WTC11 (cell line): ENCODE measurements at regions not wholly inside any gene's neighbourhood (a gene's known extent, or its start where the extent isn't known, plus 50 kb on each side); places are given as distances from the start of the nearest gene placed in this dataset.

ENCODE experiments used
- ATAC-seq: fragments of 200-7000 bp; cut with Tn5 transposase; 2 replicates; pipeline ENCODE4 v1.10.0; 2021; ENCODE audit warnings: mild to moderate bottlenecking, moderate library complexity
- CTCF ChIA-PET: fragments of 300-600 bp; sonication (Branson Sonifier 250); formaldehyde crosslinking; loops from one replicate; lab custom pipeline; 2021; ENCODE audit warnings: antibody characterized with exemption; lab: Charles Lee
- POLR2A ChIA-PET: fragments of 350-600 bp; sonication (Branson Sonifier 250); formaldehyde crosslinking; loops from one replicate; lab custom pipeline; 2021; ENCODE audit warnings: antibody characterized with exemption; lab: Charles Lee
- DNase-seq: peaks from one replicate; pipeline ENCODE4 v3.0.0; 2021; ENCODE audit warnings: low spot score
- H3K27ac Mint-ChIP-seq: 2 replicates; pipeline ENCODE4 v1.8.0; 2021; ENCODE audit warnings: mixed read lengths
- H3K27me3 Mint-ChIP-seq: 2 replicates; pipeline ENCODE4 v1.8.0; 2021; ENCODE audit warnings: low read depth, mild to moderate bottlenecking, moderate library complexity, mixed read lengths
- H3K36me3 Mint-ChIP-seq: 2 replicates; pipeline ENCODE4 v1.8.0; 2021; ENCODE audit warnings: mixed read lengths
- H3K4me1 Mint-ChIP-seq: 2 replicates; pipeline ENCODE4 v1.8.0; 2022; ENCODE audit warnings: mixed read lengths
- H3K4me3 Mint-ChIP-seq: 2 replicates; pipeline ENCODE4 v1.8.0; 2021; ENCODE audit warnings: mild to moderate bottlenecking, moderate library complexity, mixed read lengths
- H3K9me3 Mint-ChIP-seq: 2 replicates; pipeline ENCODE4 v1.8.0; 2021; ENCODE audit warnings: mixed read lengths
- ATF1 ChIP-seq: sonication (generic); formaldehyde crosslinking; IDR thresholded peaks from 2 replicates; pipeline ENCODE4 v1.8.1; 2023; ENCODE audit warnings: mild to moderate bottlenecking, moderate library complexity, missing genetic modification reagents
- CREB1 ChIP-seq: sonication (generic); formaldehyde crosslinking; IDR thresholded peaks from 2 replicates; pipeline ENCODE4 v1.8.0; 2023; ENCODE audit warnings: mild to moderate bottlenecking, missing genetic modification reagents
- ELF4 ChIP-seq: sonication (generic); formaldehyde crosslinking; IDR thresholded peaks from 2 replicates; pipeline ENCODE4 v1.8.1; 2022; ENCODE audit warnings: low read depth, mild to moderate bottlenecking, moderate library complexity, missing genetic modification reagents
- EMX1 ChIP-seq: fragments of 250-450 bp; sonication (Bioruptor Pico); IDR thresholded peaks from 2 replicates; pipeline ENCODE4 v1.8.0; 2021; ENCODE audit warnings: mild to moderate bottlenecking
- FOXJ3 ChIP-seq: sonication (generic); formaldehyde crosslinking; IDR thresholded peaks from 2 replicates; pipeline ENCODE4 v1.9.0; 2021; ENCODE audit warnings: missing genetic modification reagents, mild to moderate bottlenecking, borderline replicate concordance
- FOXK1 ChIP-seq: sonication (generic); formaldehyde crosslinking; IDR thresholded peaks from 2 replicates; pipeline ENCODE4 v1.8.0; 2022; ENCODE audit warnings: mild to moderate bottlenecking, moderate library complexity, missing genetic modification reagents
- IRF2 ChIP-seq: sonication (generic); formaldehyde crosslinking; IDR thresholded peaks from 2 replicates; pipeline ENCODE4 v1.8.0; 2022; ENCODE audit warnings: low read depth, missing genetic modification reagents, borderline replicate concordance
- JUN ChIP-seq: sonication (generic); formaldehyde crosslinking; IDR thresholded peaks from 2 replicates; pipeline ENCODE4 v1.8.0; 2023; ENCODE audit warnings: mild to moderate bottlenecking, missing genetic modification reagents
- NR2C2 ChIP-seq: sonication (generic); formaldehyde crosslinking; IDR thresholded peaks from 2 replicates; pipeline ENCODE4 v1.8.0; 2022; ENCODE audit warnings: mild to moderate bottlenecking, missing genetic modification reagents
- PRRX2 ChIP-seq: fragments of 250-450 bp; sonication (Bioruptor Pico); IDR thresholded peaks from 2 replicates; pipeline ENCODE4 v1.8.0; 2021; ENCODE audit warnings: mild to moderate bottlenecking
- SMAD3 ChIP-seq: sonication (generic); formaldehyde crosslinking; IDR thresholded peaks from 2 replicates; pipeline ENCODE4 v1.8.0; 2022; ENCODE audit warnings: missing genetic modification reagents, mild to moderate bottlenecking, borderline replicate concordance
- TP53 ChIP-seq: sonication (generic); formaldehyde crosslinking; IDR thresholded peaks from 2 replicates; pipeline ENCODE4 v1.8.1; 2023; ENCODE audit warnings: mild to moderate bottlenecking, missing genetic modification reagents
- ZNF263 ChIP-seq: sonication (generic); formaldehyde crosslinking; IDR thresholded peaks from 2 replicates; pipeline ENCODE4 v1.8.1; 2022; ENCODE audit warnings: low read depth, mild to moderate bottlenecking, moderate library complexity, missing genetic modification reagents
- ZNF416 ChIP-seq: fragments of 250-450 bp; sonication (Bioruptor Pico); IDR thresholded peaks from 2 replicates; pipeline ENCODE4 v1.9.0; 2021; ENCODE audit warnings: mild to moderate bottlenecking, inconsistent platforms
- TF ChIP-seq, protein P1 (sequence below): sonication (generic); formaldehyde crosslinking; IDR thresholded peaks from 2 replicates; pipeline ENCODE4 v1.8.1; 2023; ENCODE audit warnings: mild to moderate bottlenecking, missing genetic modification reagents
- TF ChIP-seq, protein P2 (sequence below): fragments of 250-450 bp; sonication (Bioruptor Pico); conservative IDR thresholded peaks from 2 replicates; pipeline ENCODE4 v1.9.0; 2021; ENCODE audit warnings: mild to moderate bottlenecking
- TF ChIP-seq, protein P3 (sequence below): sonication (generic); formaldehyde crosslinking; IDR thresholded peaks from 2 replicates; pipeline ENCODE4 v1.8.0; 2022; ENCODE audit warnings: mild to moderate bottlenecking, missing genetic modification reagents
- TF ChIP-seq, protein P4 (sequence below): sonication (generic); formaldehyde crosslinking; IDR thresholded peaks from 2 replicates; pipeline ENCODE4 v1.8.1; 2023; ENCODE audit warnings: mild to moderate bottlenecking, missing genetic modification reagents, moderate library complexity
- TF ChIP-seq, protein P5 (sequence below): sonication (generic); formaldehyde crosslinking; IDR thresholded peaks from 2 replicates; pipeline ENCODE4 v1.8.1; 2022; ENCODE audit warnings: mild to moderate bottlenecking, missing genetic modification reagents, moderate library complexity, borderline replicate concordance
- TF ChIP-seq, protein P6 (sequence below): sonication (generic); formaldehyde crosslinking; IDR thresholded peaks from 2 replicates; pipeline ENCODE4 v1.8.0; 2023; ENCODE audit warnings: mild to moderate bottlenecking, missing genetic modification reagents
- TF ChIP-seq, protein P7 (sequence below): fragments of 250-450 bp; sonication (Bioruptor Pico); IDR thresholded peaks from 2 replicates; pipeline ENCODE4 v2.1.2; 2022; ENCODE audit warnings: mild to moderate bottlenecking, moderate library complexity
- TF ChIP-seq, protein P8 (sequence below): fragments of 250-450 bp; sonication (Bioruptor Pico); IDR thresholded peaks from 2 replicates; pipeline ENCODE4 v1.9.0; 2021; ENCODE audit warnings: moderate library complexity, mild to moderate bottlenecking, inconsistent platforms, borderline replicate concordance

DNA sequence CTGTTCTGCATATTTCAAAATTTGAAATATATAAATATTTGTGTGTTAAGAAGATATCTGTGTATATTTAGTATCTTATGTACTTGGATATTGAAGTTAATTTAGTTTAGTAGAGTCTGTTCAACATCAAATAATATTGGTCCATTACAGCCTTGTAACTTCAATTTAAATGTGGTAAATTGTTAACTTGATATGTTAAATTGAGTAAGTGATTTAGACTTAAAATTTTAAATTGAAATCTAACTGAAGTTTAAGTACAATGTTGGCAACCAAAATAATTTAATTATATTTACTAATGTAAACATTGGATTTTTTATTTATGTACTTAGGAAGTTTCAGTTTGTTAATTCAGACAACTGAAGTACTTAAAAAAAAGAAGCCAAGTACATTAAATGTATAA, 343.9 kb upstream of the DNAJC19 start:
- Mint-ChIP-seq H3K4me1 (no peaks in the 10 kb centered on the region), H3K27me3 (no peaks in the 10 kb centered on the region), H3K27ac (no peak overlapping the region), H3K9me3 (no peaks in the 10 kb centered on the region), H3K36me3 (no peaks in the 10 kb centered on the region), H3K4me3 (no peak overlapping the region)
- no peak for ATAC-seq
- CTCF ChIA-PET = no interaction called here
- POLR2A ChIA-PET = no interaction called here
- TF ChIP-seq JUN (CRISPR knock-in tag) (no peak), ATF1 (no peak), ZNF263 (CRISPR knock-in tag) (no peak), EMX1 (CRISPR knock-in tag) (no peak), SMAD3 (CRISPR knock-in tag) (no peak), PRRX2 (no peak), TP53 (CRISPR knock-in tag) (no peak)
- TF ChIP-seq, protein P1, sequence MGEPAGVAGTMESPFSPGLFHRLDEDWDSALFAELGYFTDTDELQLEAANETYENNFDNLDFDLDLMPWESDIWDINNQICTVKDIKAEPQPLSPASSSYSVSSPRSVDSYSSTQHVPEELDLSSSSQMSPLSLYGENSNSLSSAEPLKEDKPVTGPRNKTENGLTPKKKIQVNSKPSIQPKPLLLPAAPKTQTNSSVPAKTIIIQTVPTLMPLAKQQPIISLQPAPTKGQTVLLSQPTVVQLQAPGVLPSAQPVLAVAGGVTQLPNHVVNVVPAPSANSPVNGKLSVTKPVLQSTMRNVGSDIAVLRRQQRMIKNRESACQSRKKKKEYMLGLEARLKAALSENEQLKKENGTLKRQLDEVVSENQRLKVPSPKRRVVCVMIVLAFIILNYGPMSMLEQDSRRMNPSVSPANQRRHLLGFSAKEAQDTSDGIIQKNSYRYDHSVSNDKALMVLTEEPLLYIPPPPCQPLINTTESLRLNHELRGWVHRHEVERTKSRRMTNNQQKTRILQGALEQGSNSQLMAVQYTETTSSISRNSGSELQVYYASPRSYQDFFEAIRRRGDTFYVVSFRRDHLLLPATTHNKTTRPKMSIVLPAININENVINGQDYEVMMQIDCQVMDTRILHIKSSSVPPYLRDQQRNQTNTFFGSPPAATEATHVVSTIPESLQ (CRISPR knock-in tag) = no peak
- TF ChIP-seq, protein P2, sequence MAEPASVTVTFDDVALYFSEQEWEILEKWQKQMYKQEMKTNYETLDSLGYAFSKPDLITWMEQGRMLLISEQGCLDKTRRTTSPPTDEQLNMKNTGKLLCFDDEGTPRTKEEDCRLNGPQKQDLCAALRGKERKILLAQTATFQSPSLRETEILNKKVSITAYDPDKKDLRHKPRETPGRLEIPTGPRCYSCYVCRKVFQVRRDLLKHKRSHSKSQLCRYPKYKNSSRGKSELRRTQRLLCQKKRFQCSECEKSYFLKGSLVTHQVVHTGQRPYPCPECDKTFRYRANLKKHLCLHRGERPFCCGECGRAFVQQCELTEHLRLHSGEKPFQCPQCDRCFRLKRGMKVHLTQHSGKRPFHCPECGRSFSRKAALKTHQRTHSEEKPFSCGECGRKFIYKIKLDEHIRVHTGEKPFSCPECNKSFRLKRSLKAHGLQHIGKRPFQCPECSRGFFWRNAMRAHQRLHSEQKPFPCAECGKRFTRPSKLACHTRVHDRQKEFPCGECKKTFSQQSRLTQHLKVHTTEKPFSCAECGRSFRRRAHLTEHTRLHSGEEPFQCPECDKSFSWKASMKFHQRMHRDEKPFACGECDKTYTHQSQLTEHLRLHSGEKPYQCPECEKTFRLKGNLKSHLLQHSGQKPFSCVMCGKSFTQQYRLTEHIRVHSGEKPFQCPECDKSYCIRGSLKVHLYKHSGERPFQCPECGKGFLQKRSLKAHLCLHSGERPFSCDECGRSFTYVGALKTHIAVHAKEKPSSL (CRISPR knock-in tag) = no peak
- TF ChIP-seq, protein P3, sequence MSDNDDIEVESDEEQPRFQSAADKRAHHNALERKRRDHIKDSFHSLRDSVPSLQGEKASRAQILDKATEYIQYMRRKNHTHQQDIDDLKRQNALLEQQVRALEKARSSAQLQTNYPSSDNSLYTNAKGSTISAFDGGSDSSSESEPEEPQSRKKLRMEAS = no peak
- no peak for DNase-seq

DNA sequence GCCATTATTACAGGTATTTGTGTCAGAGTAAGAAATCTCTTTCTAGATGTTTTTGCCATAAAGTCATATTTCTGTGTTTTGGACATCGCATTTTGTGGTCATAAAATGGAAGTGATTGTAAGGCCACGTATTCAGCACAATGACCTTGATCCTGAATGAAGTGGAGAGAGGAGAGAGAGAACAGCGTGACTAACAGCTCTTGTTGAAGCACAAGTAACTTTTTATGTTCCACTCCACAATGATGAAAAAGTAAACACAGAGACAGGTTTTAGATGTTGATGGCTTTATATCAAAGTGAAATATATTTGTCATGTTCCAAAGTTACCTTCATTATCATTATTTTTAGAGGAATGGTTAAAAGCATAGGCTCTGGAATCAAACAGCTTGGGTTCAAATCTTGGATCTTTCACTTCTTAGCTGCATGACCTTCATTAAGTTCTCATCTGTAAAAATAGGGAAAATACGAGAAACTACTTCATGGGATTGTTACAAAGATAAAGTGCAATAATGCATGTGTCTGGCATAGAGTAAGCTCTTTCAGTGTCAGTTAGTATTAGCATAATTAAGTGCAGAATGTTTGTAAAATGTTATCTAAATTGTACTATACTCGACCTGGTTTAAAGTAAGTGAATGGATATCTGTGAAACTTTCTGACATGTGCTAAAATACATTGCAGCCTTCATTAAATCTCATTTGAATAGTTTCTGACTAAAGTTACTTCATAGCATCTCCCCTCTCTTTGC, 341.5 kb upstream of the DNAJC19 start:
- Mint-ChIP-seq H3K4me3 (no peak overlapping the region), H3K36me3 (no peaks in the 10 kb centered on the region), H3K27me3 (no peaks in the 10 kb centered on the region)
- CTCF ChIA-PET = no interaction called here
- no peak for TF ChIP-seq EMX1 (CRISPR knock-in tag)
- TF ChIP-seq ZNF416 = no peak
- TF ChIP-seq CREB1 (CRISPR knock-in tag) = no peak
- no peak for TF ChIP-seq ATF1
- TF ChIP-seq ELF4 = no peak
- TF ChIP-seq, protein P4, sequence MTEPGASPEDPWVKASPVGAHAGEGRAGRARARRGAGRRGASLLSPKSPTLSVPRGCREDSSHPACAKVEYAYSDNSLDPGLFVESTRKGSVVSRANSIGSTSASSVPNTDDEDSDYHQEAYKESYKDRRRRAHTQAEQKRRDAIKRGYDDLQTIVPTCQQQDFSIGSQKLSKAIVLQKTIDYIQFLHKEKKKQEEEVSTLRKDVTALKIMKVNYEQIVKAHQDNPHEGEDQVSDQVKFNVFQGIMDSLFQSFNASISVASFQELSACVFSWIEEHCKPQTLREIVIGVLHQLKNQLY (CRISPR knock-in tag) = no peak
- TF ChIP-seq, protein P5, sequence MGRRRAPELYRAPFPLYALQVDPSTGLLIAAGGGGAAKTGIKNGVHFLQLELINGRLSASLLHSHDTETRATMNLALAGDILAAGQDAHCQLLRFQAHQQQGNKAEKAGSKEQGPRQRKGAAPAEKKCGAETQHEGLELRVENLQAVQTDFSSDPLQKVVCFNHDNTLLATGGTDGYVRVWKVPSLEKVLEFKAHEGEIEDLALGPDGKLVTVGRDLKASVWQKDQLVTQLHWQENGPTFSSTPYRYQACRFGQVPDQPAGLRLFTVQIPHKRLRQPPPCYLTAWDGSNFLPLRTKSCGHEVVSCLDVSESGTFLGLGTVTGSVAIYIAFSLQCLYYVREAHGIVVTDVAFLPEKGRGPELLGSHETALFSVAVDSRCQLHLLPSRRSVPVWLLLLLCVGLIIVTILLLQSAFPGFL = no peak
- TF ChIP-seq, all 79 proteins: peak for 0
- Mint-ChIP-seq H3K9me3 (no peaks in the 10 kb centered on the region), H3K4me1 (peaks cover 14% of the 10 kb centered on the region), H3K27ac (no peak overlapping the region)
- ATAC-seq (no peak), DNase-seq (no peak)
- POLR2A ChIA-PET = no interaction called here

DNA sequence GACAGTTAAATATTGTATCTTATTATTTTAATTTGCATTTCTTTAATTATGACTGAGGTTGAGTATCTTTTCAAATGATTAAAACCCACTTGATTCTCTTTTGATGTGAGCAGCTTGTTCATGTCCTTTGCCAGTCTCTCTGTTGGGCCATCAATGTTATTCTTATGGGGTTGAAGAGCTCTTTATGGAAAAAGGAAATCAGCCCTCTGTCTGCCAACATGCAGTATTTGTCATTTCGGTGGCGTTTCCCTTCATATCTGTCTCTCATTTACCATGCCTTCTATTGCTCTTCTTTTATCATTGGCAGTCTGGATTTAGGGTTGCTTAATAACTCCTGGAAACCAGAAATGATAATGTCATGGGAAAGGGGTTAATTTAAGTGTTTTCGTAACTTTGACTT, 340.7 kb upstream of the DNAJC19 start:
- Mint-ChIP-seq H3K9me3 (no peaks in the 10 kb centered on the region), H3K27ac (no peak overlapping the region), H3K4me1 (peaks cover 14% of the 10 kb centered on the region), H3K36me3 (no peaks in the 10 kb centered on the region), H3K27me3 (no peaks in the 10 kb centered on the region), H3K4me3 (no peak overlapping the region)
- ChIA-PET POLR2A (no interaction called here), CTCF (interaction anchor here (2.2 kb wide), 1 partner anchor 370 kb away, joined by 7 read pairs; no protein-coding TSS in a partner anchor)
- ATAC-seq (no peak), DNase-seq (no peak)
- TF ChIP-seq FOXK1 (CRISPR knock-in tag) (no peak), IRF2 (CRISPR knock-in tag) (no peak), ZNF416 (no peak), FOXJ3 (no peak), NR2C2 (CRISPR knock-in tag) (no peak)
- TF ChIP-seq, protein P6, sequence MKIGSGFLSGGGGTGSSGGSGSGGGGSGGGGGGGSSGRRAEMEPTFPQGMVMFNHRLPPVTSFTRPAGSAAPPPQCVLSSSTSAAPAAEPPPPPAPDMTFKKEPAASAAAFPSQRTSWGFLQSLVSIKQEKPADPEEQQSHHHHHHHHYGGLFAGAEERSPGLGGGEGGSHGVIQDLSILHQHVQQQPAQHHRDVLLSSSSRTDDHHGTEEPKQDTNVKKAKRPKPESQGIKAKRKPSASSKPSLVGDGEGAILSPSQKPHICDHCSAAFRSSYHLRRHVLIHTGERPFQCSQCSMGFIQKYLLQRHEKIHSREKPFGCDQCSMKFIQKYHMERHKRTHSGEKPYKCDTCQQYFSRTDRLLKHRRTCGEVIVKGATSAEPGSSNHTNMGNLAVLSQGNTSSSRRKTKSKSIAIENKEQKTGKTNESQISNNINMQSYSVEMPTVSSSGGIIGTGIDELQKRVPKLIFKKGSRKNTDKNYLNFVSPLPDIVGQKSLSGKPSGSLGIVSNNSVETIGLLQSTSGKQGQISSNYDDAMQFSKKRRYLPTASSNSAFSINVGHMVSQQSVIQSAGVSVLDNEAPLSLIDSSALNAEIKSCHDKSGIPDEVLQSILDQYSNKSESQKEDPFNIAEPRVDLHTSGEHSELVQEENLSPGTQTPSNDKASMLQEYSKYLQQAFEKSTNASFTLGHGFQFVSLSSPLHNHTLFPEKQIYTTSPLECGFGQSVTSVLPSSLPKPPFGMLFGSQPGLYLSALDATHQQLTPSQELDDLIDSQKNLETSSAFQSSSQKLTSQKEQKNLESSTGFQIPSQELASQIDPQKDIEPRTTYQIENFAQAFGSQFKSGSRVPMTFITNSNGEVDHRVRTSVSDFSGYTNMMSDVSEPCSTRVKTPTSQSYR = no peak
- TF ChIP-seq, protein P7, sequence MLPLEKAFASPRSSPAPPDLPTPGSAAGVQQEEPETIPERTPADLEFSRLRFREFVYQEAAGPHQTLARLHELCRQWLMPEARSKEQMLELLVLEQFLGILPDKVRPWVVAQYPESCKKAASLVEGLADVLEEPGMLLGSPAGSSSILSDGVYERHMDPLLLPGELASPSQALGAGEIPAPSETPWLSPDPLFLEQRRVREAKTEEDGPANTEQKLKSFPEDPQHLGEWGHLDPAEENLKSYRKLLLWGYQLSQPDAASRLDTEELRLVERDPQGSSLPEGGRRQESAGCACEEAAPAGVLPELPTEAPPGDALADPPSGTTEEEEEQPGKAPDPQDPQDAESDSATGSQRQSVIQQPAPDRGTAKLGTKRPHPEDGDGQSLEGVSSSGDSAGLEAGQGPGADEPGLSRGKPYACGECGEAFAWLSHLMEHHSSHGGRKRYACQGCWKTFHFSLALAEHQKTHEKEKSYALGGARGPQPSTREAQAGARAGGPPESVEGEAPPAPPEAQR = no peak
- TF ChIP-seq, protein P8, sequence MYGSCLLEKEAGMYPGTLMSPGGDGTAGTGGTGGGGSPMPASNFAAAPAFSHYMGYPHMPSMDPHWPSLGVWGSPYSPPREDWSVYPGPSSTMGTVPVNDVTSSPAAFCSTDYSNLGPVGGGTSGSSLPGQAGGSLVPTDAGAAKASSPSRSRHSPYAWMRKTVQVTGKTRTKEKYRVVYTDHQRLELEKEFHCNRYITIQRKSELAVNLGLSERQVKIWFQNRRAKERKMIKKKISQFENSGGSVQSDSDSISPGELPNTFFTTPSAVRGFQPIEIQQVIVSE = no peak
